Fibroblast of pulmonary artery (primary cell): ENCODE measurements at regions not wholly inside any gene's neighbourhood (a gene's known extent, or its start where the extent isn't known, plus 50 kb on each side); places are given as distances from the start of the nearest gene placed in this dataset.
"Not testable (repeated sequence)": the region's sequence is repeated elsewhere in the genome, so short reads cannot be mapped to it uniquely, and the experiment has no call there.

Experiments used
- DNase-seq: peaks from one replicate; pipeline ENCODE4 v3.0.0-alpha.2; 2010; ENCODE audit warnings: low read depth
- H3K4me3 ChIP-seq: replicated peaks from 2 replicates; pipeline ENCODE4 v1.5.1; 2011; ENCODE audit warnings: low read depth, mild to moderate bottlenecking, control low read depth, low read length, moderate library complexity
- CTCF ChIP-seq: IDR thresholded peaks from 2 replicates; pipeline ENCODE4 v1.5.1; 2011; ENCODE audit warnings: mild to moderate bottlenecking, control low read depth, low read length, inconsistent platforms; ENCODE audit errors: missing control alignments

GRCh38 chr5:167361795-167362194 is 929.6 kb upstream of the WWC1 start:
- DNase-seq = no peak
- no peak for TF ChIP-seq CTCF
- H3K4me3 ChIP-seq = no peak overlapping the region

GRCh38 chr5:167363065-167363464 is 928.4 kb upstream of the WWC1 start:
- DNase-seq = no peak
- no peak for TF ChIP-seq CTCF
- no peak overlapping the region for H3K4me3 ChIP-seq

GRCh38 chr5:167375125-167375524 is 916.3 kb upstream of the WWC1 start:
- no peak for DNase-seq
- no peak for TF ChIP-seq CTCF
- H3K4me3 ChIP-seq = no peak overlapping the region

GRCh38 chr5:167378894-167379723 is 912.3 kb upstream of the WWC1 start:
- H3K4me3 ChIP-seq = no peak overlapping the region
- no peak for TF ChIP-seq CTCF
- DNase-seq = no peak

- TF ChIP-seq CTCF = no peak
- H3K4me3 ChIP-seq = no peak overlapping the region
- no peak for DNase-seq
Observed at GRCh38 chr5:167381457-167381856, 910.0 kb upstream of the WWC1 start.

- DNase-seq = no peak
- no peak overlapping the region for H3K4me3 ChIP-seq
- TF ChIP-seq CTCF = no peak
Observed at GRCh38 chr5:167389537-167389936, 901.9 kb upstream of the WWC1 start.

- not testable (repeated sequence) for DNase-seq
Observed at GRCh38 chr5:167391286-167391685, 900.2 kb upstream of the WWC1 start.

More at GRCh38 chr5:167391286-167391685, 900.2 kb upstream of the WWC1 start:
- H3K4me3 ChIP-seq = not testable (repeated sequence)
